NT2/D1 (cell line): ENCODE measurements at regions not wholly inside any gene's neighbourhood (a gene's known extent, or its start where the extent isn't known, plus 50 kb on each side); places are given as distances from the start of the nearest gene placed in this dataset.

Experiments
- DNase-seq: peaks from one replicate; pipeline ENCODE4 v3.0.0-alpha.2; 2011; ENCODE audit warnings: low read depth, low spot score
- H3K27me3 ChIP-seq: 2 replicates; pipeline ENCODE4 v1.6.0; 2011; ENCODE audit warnings: mild to moderate bottlenecking; ENCODE audit not compliant: insufficient read length, insufficient read depth
- H3K36me3 ChIP-seq: 2 replicates; pipeline ENCODE4 v1.6.1; 2011; ENCODE audit warnings: mild to moderate bottlenecking, low read length, mixed read lengths; ENCODE audit not compliant: insufficient read depth, insufficient read length
- H3K4me1 ChIP-seq: 2 replicates; pipeline ENCODE4 v1.5.1; 2011; ENCODE audit not compliant: insufficient read depth, insufficient read length
- H3K4me3 ChIP-seq: 2 replicates; pipeline ENCODE4 v1.5.1; 2011; ENCODE audit warnings: low read depth; ENCODE audit not compliant: insufficient read length
- H3K9ac ChIP-seq: 2 replicates; pipeline ENCODE4 v1.6.0; 2011; ENCODE audit warnings: low read depth; ENCODE audit not compliant: insufficient read length
- H3K9me3 ChIP-seq: 2 replicates; pipeline ENCODE4 v1.5.1; 2011; ENCODE audit warnings: mild to moderate bottlenecking, low read length; ENCODE audit not compliant: insufficient read depth
- SUZ12 ChIP-seq: IDR thresholded peaks from 2 replicates; pipeline ENCODE4 v1.6.1; 2011; ENCODE audit not compliant: insufficient read length, insufficient read depth; ENCODE audit errors: extremely low read depth
- YY1 ChIP-seq: IDR thresholded peaks from 2 replicates; pipeline ENCODE4 v1.6.1; 2011; ENCODE audit not compliant: insufficient read length, insufficient read depth
- ZNF274 ChIP-seq: IDR thresholded peaks from 2 replicates; pipeline ENCODE4 v1.6.1; 2011; ENCODE audit warnings: mild to moderate bottlenecking, low read depth, low read length

DNA sequence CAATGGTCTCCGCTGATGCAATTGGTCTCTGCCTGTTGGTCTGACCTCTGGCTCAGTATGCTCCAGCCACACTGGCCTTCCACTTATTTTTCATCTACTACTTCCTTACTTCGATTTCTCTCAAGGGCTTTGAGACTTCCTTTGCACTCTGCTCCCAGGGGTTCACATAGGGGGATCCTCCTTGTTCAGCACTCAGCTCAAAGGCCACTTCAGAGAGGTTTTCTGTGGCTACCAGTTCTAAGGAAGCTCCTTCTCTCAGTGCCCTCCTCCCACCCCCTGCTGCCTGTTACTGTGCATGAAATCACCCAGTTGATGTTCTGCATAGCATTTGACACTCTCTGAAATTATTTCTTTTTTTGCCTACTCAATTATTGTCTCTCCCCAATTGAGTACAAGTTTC lies 476.4 kb downstream of the HS3ST3B1 start:
- no peak for DNase-seq
- Histone ChIP-seq H3K9ac (no peak overlapping the region), H3K27me3 (no peaks in the 10 kb centered on the region), H3K9me3 (no peaks in the 10 kb centered on the region), H3K4me1 (peaks cover 3% of the 10 kb centered on the region), H3K36me3 (no peaks in the 10 kb centered on the region), H3K4me3 (no peak overlapping the region)
- TF ChIP-seq ZNF274: no peak
- no peak for TF ChIP-seq SUZ12
- no peak for TF ChIP-seq YY1

DNA sequence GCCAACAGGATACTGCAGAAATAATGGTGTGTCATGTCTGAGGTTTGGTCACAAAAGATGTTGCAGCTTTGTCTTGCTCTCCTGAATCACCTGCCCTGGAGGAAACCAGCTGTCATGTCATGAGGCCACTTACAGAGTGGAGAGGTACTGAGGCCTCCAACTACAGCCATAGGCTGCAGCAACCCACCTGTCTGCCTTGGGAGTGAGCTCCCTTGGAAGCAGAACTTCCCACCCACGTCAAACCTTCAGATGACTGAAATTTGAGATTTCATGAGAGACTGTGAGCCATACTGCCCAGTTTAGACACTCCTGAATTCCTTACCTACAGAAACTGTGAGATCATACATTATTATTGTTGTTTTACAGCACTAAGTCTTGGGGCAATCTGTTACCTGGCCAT lies 475.9 kb downstream of the HS3ST3B1 start:
- TF ChIP-seq ZNF274 (no peak), YY1 (no peak), SUZ12 (no peak)
- Histone ChIP-seq H3K4me1 (peaks cover 3% of the 10 kb centered on the region), H3K4me3 (no peak overlapping the region), H3K9ac (no peak overlapping the region), H3K27me3 (no peaks in the 10 kb centered on the region), H3K36me3 (no peaks in the 10 kb centered on the region), H3K9me3 (no peaks in the 10 kb centered on the region)
- DNase-seq: no peak

DNA sequence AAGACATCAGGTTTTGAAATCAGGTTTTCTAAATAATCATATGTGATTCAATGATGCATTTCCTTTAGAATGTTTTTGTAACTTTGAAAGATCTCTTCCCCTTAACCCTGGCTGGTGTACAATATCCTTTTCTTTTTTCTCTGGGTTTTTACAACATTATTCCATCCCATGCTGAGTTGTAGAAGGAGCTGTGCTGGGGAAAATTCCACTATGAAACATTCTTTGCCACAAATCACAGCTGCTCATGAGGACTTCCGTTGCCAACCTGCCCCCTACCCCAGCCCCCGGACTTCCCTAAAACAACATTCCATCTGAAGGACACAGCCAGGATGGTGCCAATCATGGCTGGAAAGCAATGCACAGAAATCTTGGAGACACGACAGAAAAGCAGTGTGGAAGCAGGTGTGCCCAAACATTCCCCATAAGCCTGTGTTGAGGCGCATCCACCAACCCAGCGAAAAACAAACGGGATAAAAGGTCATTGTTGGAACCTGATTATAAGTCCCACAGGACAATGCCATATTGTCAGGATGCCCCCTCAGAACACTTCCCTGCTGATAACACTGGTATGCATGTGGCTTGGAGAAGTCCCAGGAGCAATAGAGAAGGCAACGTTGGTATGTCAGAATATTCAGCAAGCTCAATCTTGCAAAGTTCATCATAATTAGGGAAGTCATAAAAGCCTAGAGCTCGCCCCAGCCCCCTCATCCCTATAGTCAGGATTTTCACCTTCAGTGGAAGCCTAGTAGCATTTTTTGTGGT lies 475.0 kb downstream of the HS3ST3B1 start:
- Histone ChIP-seq H3K9me3 (no peaks in the 10 kb centered on the region), H3K9ac (no peak overlapping the region), H3K4me1 (peaks cover 3% of the 10 kb centered on the region), H3K4me3 (no peak overlapping the region), H3K27me3 (no peaks in the 10 kb centered on the region), H3K36me3 (no peaks in the 10 kb centered on the region)
- no peak for DNase-seq
- TF ChIP-seq YY1 (no peak), ZNF274 (no peak), SUZ12 (no peak)

DNA sequence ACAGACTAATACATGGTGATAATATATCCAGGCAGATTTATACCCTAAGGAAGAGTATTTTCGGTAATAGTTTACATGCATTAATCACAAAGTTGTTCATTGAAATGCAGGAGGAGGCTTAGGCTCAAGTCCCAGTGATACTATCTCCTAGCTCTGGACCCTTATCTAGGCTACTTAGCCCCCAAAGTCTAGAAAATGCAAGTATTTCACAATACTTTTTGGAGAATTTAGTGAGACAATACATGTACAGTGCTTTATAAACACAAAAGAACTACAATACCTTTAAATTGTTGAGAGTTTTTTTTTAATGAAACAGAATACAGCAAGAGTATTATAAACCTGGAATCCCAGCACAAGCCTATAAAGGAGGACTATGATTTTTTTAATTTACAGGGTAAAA lies 473.9 kb downstream of the HS3ST3B1 start:
- H3K4me3 ChIP-seq: no peak overlapping the region
- no peak for DNase-seq
- H3K4me1 ChIP-seq: peaks cover under 1% of the 10 kb centered on the region
- H3K9me3 ChIP-seq: no peaks in the 10 kb centered on the region
- TF ChIP-seq ZNF274 (no peak), YY1 (no peak), SUZ12 (no peak)
- H3K9ac ChIP-seq: no peak overlapping the region
- H3K27me3 ChIP-seq: no peaks in the 10 kb centered on the region
- H3K36me3 ChIP-seq: no peaks in the 10 kb centered on the region

DNA sequence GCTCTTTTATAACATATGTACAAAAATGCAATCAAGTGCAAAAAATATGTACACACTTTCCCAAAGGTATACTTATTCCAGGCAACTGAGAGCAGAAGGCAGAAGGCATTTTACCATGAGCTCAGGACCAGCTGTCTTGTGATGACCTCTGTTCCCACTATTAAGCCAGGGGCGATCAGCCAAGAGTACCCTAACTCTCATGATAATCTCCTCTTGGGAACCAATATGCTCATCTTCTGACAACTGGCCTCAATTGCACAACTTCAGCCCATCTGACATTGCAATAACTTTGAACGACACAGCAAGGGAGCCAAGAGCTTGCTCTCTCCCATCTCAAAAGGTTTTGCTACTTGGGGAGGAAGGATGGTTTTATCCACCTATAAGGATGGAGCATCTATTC lies 471.9 kb downstream of the HS3ST3B1 start:
- Histone ChIP-seq H3K27me3 (no peaks in the 10 kb centered on the region), H3K36me3 (no peaks in the 10 kb centered on the region), H3K9ac (no peak overlapping the region), H3K4me3 (no peak overlapping the region), H3K9me3 (peaks cover 10% of the 10 kb centered on the region; the same call in 1 of the 2 replicates), H3K4me1 (no peaks in the 10 kb centered on the region)
- TF ChIP-seq ZNF274 (no peak), SUZ12 (no peak), YY1 (no peak)
- no peak for DNase-seq

DNA sequence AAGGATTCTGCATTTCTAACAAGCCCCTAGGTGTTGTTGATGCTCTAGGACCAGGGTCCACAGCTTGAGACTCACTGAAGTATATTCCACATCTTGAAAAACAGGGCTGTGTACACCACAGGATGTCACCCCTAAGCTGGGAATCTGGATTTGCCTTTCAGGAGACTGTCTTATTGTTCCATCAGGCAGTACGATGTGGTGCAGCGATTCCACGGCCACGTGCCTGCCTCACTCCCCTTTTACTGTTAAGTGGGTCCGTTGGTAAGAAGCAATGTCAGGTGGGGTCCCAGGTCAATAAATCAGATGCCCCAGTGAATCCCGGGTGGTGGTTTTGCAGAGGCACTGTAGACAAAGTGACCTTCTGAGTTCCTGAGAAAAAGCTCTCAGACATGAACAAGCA lies 470.7 kb downstream of the HS3ST3B1 start:
- Histone ChIP-seq H3K4me3 (no peak overlapping the region), H3K27me3 (no peaks in the 10 kb centered on the region), H3K36me3 (no peaks in the 10 kb centered on the region), H3K4me1 (no peaks in the 10 kb centered on the region), H3K9me3 (peaks cover 10% of the 10 kb centered on the region; the same call in 1 of the 2 replicates), H3K9ac (no peak overlapping the region)
- DNase-seq: no peak
- TF ChIP-seq SUZ12: no peak
- TF ChIP-seq ZNF274: no peak
- no peak for TF ChIP-seq YY1

DNA sequence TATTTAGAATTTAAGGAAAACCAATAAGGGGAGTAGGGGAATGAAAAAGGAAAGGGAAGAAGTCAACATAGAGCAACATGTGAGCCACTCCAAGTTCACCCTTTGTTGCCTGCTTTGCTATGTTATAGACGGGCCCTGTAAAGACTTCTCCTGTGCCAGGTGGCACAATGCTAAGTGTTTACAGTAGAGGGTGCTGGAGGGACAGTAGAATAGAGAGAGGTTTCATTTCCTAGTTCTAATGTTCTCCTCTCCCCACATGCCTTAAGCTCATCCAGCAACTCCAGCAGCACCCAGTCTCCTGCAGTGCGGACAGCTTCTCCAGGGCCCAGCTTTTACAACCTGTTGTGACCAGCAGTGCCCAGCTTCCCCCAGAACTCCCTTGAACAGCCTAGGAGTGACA lies 468.0 kb downstream of the HS3ST3B1 start:
- H3K4me1 ChIP-seq: no peaks in the 10 kb centered on the region
- no peaks in the 10 kb centered on the region for H3K36me3 ChIP-seq
- no peak for DNase-seq
- TF ChIP-seq SUZ12 (no peak), YY1 (no peak), ZNF274 (no peak)
- no peak overlapping the region for H3K4me3 ChIP-seq
- H3K9ac ChIP-seq: no peak overlapping the region
- no peaks in the 10 kb centered on the region for H3K27me3 ChIP-seq
- H3K9me3 ChIP-seq: peaks cover 10% of the 10 kb centered on the region; the same call in 1 of the 2 replicates
